PFSK-1 (cell line): ENCODE measurements at regions not wholly inside any gene's neighbourhood (a gene's known extent, or its start where the extent isn't known, plus 50 kb on each side); places are given as distances from the start of the nearest gene placed in this dataset.

Source experiments
- TAF1 ChIP-seq: IDR thresholded peaks from 2 replicates; pipeline ENCODE4 v1.6.1; 2012; ENCODE audit warnings: low read length, control low read depth, borderline replicate concordance; ENCODE audit not compliant: insufficient read depth
- TF ChIP-seq, protein P1 (sequence below), 2 experiments: IDR thresholded peaks; 2 replicates each; pipeline versions ENCODE4 v1.6.1 to v1.8.0; 2011 to 2012; ENCODE audit warnings: low read depth in 2 of 2, low read length in 2 of 2, control low read depth in 1 of 2, inconsistent platforms in 1 of 2, mild to moderate bottlenecking in 1 of 2, moderate library complexity in 1 of 2; ENCODE audit not compliant: insufficient read depth in 1 of 2

DNA sequence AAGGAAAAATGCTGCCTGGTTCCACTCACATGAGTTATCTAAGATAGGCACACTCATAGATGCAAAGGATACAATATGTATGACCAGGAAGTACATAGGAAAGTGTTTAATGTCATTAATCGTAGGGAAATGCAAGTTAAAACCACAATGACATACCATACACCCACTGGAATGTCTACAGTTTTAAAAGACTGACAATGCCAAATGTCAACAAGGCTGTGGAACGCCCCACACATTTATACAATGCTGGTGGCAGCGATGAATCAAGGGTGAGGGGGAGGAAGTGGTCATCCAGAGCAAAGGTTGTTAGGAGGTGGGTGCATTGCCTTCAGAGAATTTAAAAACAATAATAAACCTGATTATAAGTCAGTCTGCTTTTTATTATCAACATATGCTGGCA, 437.8 kb downstream of the ARHGEF28 start:
- TF ChIP-seq TAF1: no peak
- TF ChIP-seq, protein P1, sequence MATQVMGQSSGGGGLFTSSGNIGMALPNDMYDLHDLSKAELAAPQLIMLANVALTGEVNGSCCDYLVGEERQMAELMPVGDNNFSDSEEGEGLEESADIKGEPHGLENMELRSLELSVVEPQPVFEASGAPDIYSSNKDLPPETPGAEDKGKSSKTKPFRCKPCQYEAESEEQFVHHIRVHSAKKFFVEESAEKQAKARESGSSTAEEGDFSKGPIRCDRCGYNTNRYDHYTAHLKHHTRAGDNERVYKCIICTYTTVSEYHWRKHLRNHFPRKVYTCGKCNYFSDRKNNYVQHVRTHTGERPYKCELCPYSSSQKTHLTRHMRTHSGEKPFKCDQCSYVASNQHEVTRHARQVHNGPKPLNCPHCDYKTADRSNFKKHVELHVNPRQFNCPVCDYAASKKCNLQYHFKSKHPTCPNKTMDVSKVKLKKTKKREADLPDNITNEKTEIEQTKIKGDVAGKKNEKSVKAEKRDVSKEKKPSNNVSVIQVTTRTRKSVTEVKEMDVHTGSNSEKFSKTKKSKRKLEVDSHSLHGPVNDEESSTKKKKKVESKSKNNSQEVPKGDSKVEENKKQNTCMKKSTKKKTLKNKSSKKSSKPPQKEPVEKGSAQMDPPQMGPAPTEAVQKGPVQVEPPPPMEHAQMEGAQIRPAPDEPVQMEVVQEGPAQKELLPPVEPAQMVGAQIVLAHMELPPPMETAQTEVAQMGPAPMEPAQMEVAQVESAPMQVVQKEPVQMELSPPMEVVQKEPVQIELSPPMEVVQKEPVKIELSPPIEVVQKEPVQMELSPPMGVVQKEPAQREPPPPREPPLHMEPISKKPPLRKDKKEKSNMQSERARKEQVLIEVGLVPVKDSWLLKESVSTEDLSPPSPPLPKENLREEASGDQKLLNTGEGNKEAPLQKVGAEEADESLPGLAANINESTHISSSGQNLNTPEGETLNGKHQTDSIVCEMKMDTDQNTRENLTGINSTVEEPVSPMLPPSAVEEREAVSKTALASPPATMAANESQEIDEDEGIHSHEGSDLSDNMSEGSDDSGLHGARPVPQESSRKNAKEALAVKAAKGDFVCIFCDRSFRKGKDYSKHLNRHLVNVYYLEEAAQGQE (IDR thresholded peaks at IDR 0.05; ENCODE audit: insufficient read depth in 1 of 2, low read depth in 2 of 2, low read length in 2 of 2): no peak
